B cell (primary cell): ENCODE measurements at regions not wholly inside any gene's neighbourhood (a gene's known extent, or its start where the extent isn't known, plus 50 kb on each side); places are given as distances from the start of the nearest gene placed in this dataset.

Experiments
- ATAC-seq: fragments of 200-7000 bp; cut with Tn5 transposase; one replicate; pipeline ENCODE4 v1.10.0; 2021; ENCODE audit warnings: low read depth, mild to moderate bottlenecking, moderate number of reproducible peaks, moderate library complexity
- CTCF ChIA-PET: fragments of 350-600 bp; sonication (Branson Sonifier 250); formaldehyde crosslinking; loops from one replicate; lab custom pipeline; 2021; ENCODE audit warnings: antibody characterized with exemption, inconsistent platforms; lab: Charles Lee
- POLR2A ChIA-PET: fragments of 350-600 bp; sonication (Branson Sonifier 250); formaldehyde crosslinking; loops from one replicate; lab custom pipeline; 2021; ENCODE audit warnings: antibody characterized with exemption; lab: Charles Lee
- DNase-seq: peaks from one replicate; pipeline ENCODE4 v3.0.0; 2013
- H2AFZ ChIP-seq: 2 replicates; pipeline ENCODE4 v1.6.1; 2012; ENCODE audit warnings: mild to moderate bottlenecking, low read depth, low read length; ENCODE audit not compliant: insufficient read depth, poor library complexity, severe bottlenecking
- H3K27ac ChIP-seq, 2 donors: 1 replicate in 1 of 2; 2 replicates in 1 of 2; pipeline ENCODE4 v1.5.1; 2012 to 2013; ENCODE audit warnings: low read length in 2 of 2, mild to moderate bottlenecking in 2 of 2, moderate library complexity in 1 of 2
- H3K27me3 ChIP-seq, 4 experiments: fragments of 200-600 bp in 1 of 4; sonication (generic) in 1 of 4; replicated peaks in 1 of 4; 1 replicate in 2 of 4; 2 replicates in 2 of 4; pipeline versions ENCODE4 v1.6.1 to v1.7.0; 2013 to 2016; ENCODE audit warnings: low read length in 3 of 4, mild to moderate bottlenecking in 2 of 4, mixed read lengths in 1 of 4, moderate library complexity in 1 of 4; ENCODE audit not compliant: insufficient read depth in 4 of 4, control insufficient read depth in 3 of 4; ENCODE audit errors: control extremely low read depth in 1 of 4
- H3K36me3 ChIP-seq, 2 experiments: replicated peaks in 1 of 2; 1 replicate in 1 of 2; 2 replicates in 1 of 2; pipeline versions ENCODE4 v1.6.1 to v1.7.1; 2013; ENCODE audit warnings: low read length in 1 of 2; ENCODE audit not compliant: insufficient read depth in 2 of 2, control insufficient read depth in 1 of 2; ENCODE audit errors: control extremely low read depth in 1 of 2, extremely low read depth in 1 of 2
- H3K4me1 ChIP-seq, 2 donors: fragments of 200-600 bp in 1 of 2; sonication (generic) in 1 of 2; 1 replicate in 1 of 2; 2 replicates in 1 of 2; pipeline versions ENCODE4 v1.5.1 to v1.6.1; 2013 to 2017; ENCODE audit warnings: low read length in 2 of 2; ENCODE audit not compliant: control insufficient read depth in 2 of 2, insufficient read depth in 2 of 2
- H3K4me2 ChIP-seq: replicated peaks from 2 replicates; pipeline ENCODE3; 2012; ENCODE audit warnings: mild to moderate bottlenecking, low read depth, low read length; ENCODE audit not compliant: poor library complexity, severe bottlenecking
- H3K4me3 ChIP-seq, 5 experiments: fragments of 200-600 bp in 1 of 5; sonication (generic) in 1 of 5; 1 replicate in 3 of 5; 2 replicates in 2 of 5; pipeline versions ENCODE4 v1.5.1 to v1.7.0; 2011 to 2016; ENCODE audit warnings: low read length in 4 of 5, mild to moderate bottlenecking in 4 of 5, low read depth in 2 of 5, control low read depth in 1 of 5, moderate library complexity in 1 of 5; ENCODE audit not compliant: insufficient read depth in 1 of 5; ENCODE audit errors: control extremely low read depth in 1 of 5, extremely low read depth in 1 of 5
- H3K79me2 ChIP-seq: fragments of 200-600 bp; sonication (generic); one replicate; pipeline ENCODE4 v1.6.0; 2016; ENCODE audit warnings: low read length; ENCODE audit not compliant: control insufficient read depth, insufficient read depth
- H3K9ac ChIP-seq: fragments of 200-600 bp; sonication (generic); 2 replicates; pipeline ENCODE4 v1.6.1; 2017; ENCODE audit warnings: mild to moderate bottlenecking, low read length, moderate library complexity
- H3K9me3 ChIP-seq, 3 donors: one replicate each; pipeline versions ENCODE4 v1.6.1 to v1.7.1; 2013; ENCODE audit warnings: low read length in 2 of 3; ENCODE audit not compliant: control insufficient read depth in 2 of 3, insufficient read depth in 1 of 3; ENCODE audit errors: control extremely low read depth in 1 of 3
- H4K20me1 ChIP-seq: 2 replicates; pipeline ENCODE4 v1.6.0; 2012; ENCODE audit warnings: mild to moderate bottlenecking, low read length; ENCODE audit not compliant: insufficient read depth, control insufficient read depth, poor library complexity, severe bottlenecking
- H3K27ac Mint-ChIP-seq: one replicate; pipeline ENCODE4 v1.8.0; 2021; ENCODE audit warnings: mixed read lengths
- H3K27me3 Mint-ChIP-seq: one replicate; pipeline ENCODE4 v1.8.0; 2021; ENCODE audit warnings: mixed read lengths
- H3K4me1 Mint-ChIP-seq: one replicate; pipeline ENCODE4 v1.8.0; 2021; ENCODE audit warnings: mixed read lengths
- H3K4me3 Mint-ChIP-seq: one replicate; pipeline ENCODE4 v1.8.0; 2021; ENCODE audit warnings: mixed read lengths
- H3K9me3 Mint-ChIP-seq: one replicate; pipeline ENCODE4 v1.8.0; 2022; ENCODE audit warnings: mixed read lengths; ENCODE audit not compliant: insufficient read depth
- CTCF ChIP-seq: fragments of 200-600 bp; IDR thresholded peaks from one replicate; pipeline ENCODE4 v1.8.0; 2022; ENCODE audit warnings: antibody characterized with exemption, mild to moderate bottlenecking
- EZH2 ChIP-seq: IDR thresholded peaks from 2 replicates; pipeline ENCODE4 v1.6.1; 2012; ENCODE audit warnings: borderline replicate concordance, low read depth, mild to moderate bottlenecking, moderate library complexity, low read length; ENCODE audit not compliant: insufficient read depth, poor library complexity, severe bottlenecking
- whole genome bisulfite sequencing: methylation state at CpG from one replicate; pipeline ENCODE4 v1.1.5; 2013; ENCODE audit warnings: missing lambda C conversion rate; ENCODE audit not compliant: insufficient coverage; 5-methylcytosine and 5-hydroxymethylcytosine counted together
- intact Hi-C: fragments of 100-400 bp; cut with micrococcal nuclease; formaldehyde crosslinking; loops from one replicate; pipeline ENCODE4 v1.10.0; 2022

GRCh38 chr14:85958069-85958468, 428.1 kb downstream of the FLRT2 start:
- no peak overlapping the region for H3K27ac ChIP-seq
- Mint-ChIP-seq H3K27ac (no peak overlapping the region), H3K27me3 (no peaks in the 10 kb centered on the region), H3K4me3 (no peak overlapping the region), H3K4me1 (peaks cover 9% of the 10 kb centered on the region), H3K9me3 (peaks cover 5% of the 10 kb centered on the region)
- H3K4me2 ChIP-seq, result no peak overlapping the region
- no peak for ATAC-seq
- H3K4me1 ChIP-seq, result no peaks in the 10 kb centered on the region
- H3K27me3 ChIP-seq, result no peaks in the 10 kb centered on the region
- intact Hi-C loops, result no loop called here
- H3K36me3 ChIP-seq, result no peaks in the 10 kb centered on the region
- H3K4me3 ChIP-seq, result no peak overlapping the region
- no peak overlapping the region for H3K9ac ChIP-seq
- no peak overlapping the region for H2AFZ ChIP-seq
- 63% methylated on average over 1 of the region's 1 CpG for WGBS
- TF ChIP-seq EZH2, result no peak
- TF ChIP-seq CTCF, result no peak
- CTCF ChIA-PET, result no interaction called here
- POLR2A ChIA-PET, result no interaction called here
- no peaks in the 10 kb centered on the region for H3K79me2 ChIP-seq
- no peaks in the 10 kb centered on the region for H4K20me1 ChIP-seq
- no peaks in the 10 kb centered on the region for H3K9me3 ChIP-seq
- no peak for DNase-seq

- Histone ChIP-seq H3K4me3 (no peak overlapping the region), H3K9ac (no peak overlapping the region), H3K9me3 (no peaks in the 10 kb centered on the region), H3K27ac (no peak overlapping the region), H2AFZ (no peak overlapping the region), H3K4me1 (no peaks in the 10 kb centered on the region), H3K27me3 (no peaks in the 10 kb centered on the region), H3K4me2 (no peak overlapping the region), H4K20me1 (no peaks in the 10 kb centered on the region), H3K36me3 (no peaks in the 10 kb centered on the region), H3K79me2 (no peaks in the 10 kb centered on the region)
- ChIA-PET CTCF (no interaction called here), POLR2A (no interaction called here)
- Mint-ChIP-seq H3K27me3 (no peaks in the 10 kb centered on the region), H3K27ac (no peak overlapping the region), H3K4me1 (no peaks in the 10 kb centered on the region), H3K9me3 (peaks cover 2% of the 10 kb centered on the region), H3K4me3 (no peak overlapping the region)
- ATAC-seq, result no peak
- DNase-seq, result no peak
- intact Hi-C loops, result no loop called here
- WGBS, result no CpG with 5 or more reads among the region's 3 CpGs
- TF ChIP-seq CTCF (no peak), EZH2 (no peak)
Measured at GRCh38 chr14:85953265-85953664, 423.3 kb downstream of the FLRT2 start.
